OCI-M1 (cell line): ENCODE measurements at regions not wholly inside any gene's neighbourhood (a gene's known extent, or its start where the extent isn't known, plus 50 kb on each side); places are given as distances from the start of the nearest gene placed in this dataset.
"Not testable (repeated sequence)": the region's sequence is repeated elsewhere in the genome, so short reads cannot be mapped to it uniquely, and the experiment has no call there.

Source experiments
- DNase-seq: peaks from one replicate; lab custom pipeline; 2025; lab: John Stamatoyannopoulos, UW

DNA sequence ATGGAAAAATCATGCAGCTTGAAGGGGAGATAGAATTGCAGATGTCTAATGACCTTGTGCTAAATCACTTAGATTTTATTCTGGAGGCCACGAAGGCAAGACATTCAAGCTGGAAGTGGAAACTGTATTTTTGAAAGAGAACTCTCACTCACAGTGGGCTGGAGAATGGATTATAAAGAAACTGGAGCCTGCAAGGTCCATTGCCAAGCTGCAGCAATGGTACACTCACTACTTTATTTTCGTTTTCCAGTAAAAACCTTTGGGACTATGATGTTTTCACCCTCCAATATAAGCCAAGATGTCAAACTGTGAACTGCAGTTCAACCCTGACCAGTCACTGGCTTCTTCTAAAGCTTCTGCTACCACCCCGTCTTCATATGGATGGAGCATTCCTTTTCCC lies 62.0 kb downstream of the SKIDA1 start:
- no peak for DNase-seq

DNA sequence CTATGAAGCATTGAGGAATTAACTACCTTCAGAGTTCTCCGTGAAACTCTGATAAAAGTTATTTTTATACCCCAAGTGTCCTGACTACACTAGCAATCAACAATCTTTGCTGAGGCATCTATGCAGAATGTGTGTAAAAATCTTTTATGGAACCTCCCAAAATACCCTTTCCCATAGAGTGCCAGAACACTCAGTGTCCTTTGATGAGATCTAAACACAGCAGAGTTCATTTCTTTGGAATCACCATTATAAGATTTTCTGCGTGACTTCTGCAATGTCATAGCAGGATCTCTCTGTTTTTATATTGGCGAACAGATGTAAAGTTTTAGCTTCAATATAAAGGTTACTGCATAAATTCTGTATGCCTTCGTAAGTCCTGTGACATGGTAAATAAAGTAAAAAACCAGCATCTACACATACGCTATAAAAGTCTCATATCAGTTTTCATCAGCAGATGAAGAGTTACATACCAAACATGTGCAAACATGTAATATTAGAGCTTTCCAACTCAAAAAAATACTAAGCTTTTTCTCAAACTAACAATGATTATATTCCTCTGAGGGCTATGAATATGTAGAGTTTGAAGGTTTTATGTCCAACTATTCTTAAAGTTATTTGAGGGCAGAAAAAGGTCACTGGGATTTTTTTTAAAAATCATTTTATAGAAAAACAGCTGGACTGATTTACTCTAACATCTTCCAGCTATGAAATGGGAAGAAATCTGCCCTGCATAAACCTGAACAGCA lies 67.2 kb downstream of the SKIDA1 start:
- DNase-seq = no peak

DNA sequence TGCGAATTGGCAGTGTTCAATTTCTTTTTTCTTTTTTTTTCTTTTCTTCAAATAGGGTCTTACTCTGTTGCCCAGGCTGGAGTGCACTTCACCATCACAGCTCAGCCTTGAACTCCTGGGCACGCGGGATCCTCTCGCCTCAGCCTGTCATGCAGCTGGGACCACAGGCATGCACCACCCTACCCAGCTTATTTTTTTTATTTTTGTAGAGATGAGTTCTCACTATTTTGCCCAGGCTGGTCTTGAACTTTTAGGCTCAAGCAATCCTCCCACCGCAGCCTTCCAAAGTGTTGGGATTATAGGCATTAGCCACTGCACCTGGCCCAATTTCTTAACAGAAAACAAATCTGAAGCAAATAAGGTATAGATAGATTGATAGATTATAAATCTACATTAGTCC lies 69.3 kb downstream of the SKIDA1 start:
- DNase-seq = no peak

DNA sequence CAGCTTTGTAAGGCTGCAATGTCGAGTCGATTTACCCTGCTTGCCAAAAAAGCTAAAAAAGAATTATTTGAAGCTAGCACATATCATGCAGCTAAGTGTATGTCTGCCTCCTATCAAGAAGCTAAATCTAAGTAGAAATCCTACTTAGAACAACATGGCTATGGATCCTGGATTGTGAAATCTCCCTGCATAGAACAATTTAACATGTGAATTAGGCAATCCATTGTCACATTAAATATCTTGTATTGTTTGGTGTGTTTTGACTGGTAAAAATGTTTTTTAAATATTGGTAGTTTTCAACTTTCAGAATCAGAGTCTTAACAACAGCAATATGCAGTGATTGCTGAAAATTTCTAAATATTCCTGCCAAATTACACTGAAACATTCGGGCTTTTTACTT lies 73.3 kb downstream of the SKIDA1 start:
- DNase-seq = no peak

DNA sequence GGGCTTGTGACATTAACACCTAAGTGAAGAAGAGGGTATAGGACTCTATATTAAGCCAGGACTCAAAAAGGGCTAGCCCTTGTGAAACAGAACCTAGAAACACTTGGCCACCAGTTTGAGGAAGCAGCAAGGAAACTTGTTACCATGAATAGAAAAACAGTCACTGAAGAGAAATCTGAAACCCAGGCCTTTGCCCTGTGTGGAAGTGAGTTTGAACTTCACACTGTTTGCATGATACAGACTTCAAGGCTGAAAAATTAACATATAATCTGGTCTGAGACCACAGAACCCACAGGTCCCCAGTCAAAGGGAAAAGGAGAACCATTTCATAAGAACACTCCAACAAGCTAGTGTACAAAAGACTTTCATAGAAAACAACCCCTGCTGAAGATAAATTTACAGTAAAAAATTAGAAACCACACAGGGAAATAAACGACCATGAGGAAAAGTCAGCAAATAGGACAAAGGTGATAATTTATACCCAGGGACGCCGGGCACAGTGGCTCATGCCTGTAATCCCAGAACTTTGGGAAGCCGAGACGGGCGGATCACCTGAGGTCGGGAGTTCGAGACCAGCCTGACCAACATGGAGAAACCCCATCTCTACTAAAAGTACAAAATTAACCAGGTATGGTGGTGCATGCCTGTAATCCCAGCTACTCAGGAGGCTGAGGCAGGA lies 76.1 kb downstream of the SKIDA1 start:
- peak; percentile 85 for DNase-seq

DNA sequence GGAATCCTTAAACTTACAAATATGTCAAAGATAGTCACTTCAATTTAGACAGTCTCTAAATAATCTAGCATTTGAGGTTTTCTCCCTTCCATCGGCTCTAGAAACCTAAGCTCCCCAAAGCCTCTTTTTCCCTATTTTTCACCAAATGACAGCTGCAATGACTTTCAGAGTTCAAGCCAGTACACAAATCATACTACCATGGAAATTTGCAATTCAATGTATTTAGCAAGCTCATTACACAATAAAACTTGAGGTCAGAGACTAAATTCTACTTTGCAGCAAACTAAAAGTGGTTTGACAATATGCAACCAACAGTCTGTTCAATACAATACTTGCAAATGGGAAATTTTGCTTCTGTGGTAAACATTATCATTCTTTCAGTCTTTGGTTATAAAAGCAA lies 80.3 kb downstream of the SKIDA1 start:
- no peak for DNase-seq

DNA sequence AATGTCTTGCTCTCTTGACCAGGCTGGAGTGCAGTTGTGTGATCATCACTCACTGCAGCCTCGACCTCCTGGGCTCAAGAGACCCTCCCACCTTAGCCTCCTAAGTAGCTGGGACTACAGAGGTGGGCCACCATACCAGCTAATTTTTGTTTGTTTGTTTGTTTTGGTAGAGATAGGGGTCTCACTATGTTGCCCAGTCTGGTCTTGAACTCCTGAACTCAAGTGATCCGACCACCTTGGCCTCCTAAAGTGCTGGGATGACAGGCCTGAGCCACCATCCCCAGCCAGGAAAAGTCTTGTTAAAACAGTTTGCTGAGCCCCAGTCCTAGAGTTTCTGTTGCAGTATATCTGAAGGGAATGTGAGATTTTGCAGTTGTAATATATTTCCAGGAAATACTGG lies 83.9 kb downstream of the SKIDA1 start:
- DNase-seq = no peak

DNA sequence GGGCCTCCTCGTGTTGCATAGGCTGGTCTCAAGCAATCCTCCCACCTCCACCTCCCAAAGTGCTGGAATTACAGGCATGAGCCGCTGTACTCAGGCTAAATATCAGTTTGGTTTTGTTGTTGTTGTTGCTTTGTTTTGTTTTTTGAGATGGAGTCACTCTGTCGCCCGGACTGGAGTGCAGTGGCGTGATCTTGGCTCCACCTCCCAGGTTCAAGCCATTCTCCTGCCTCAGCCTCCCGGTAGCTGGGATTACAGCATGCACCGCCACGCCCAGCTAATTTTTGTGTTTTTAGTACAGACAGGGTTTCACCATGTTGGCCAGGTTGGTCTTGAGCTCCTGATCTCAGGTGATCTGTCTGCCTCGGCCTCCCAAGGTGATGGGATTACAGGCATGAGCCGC lies 86.6 kb downstream of the SKIDA1 start:
- not testable (repeated sequence) for DNase-seq

DNA sequence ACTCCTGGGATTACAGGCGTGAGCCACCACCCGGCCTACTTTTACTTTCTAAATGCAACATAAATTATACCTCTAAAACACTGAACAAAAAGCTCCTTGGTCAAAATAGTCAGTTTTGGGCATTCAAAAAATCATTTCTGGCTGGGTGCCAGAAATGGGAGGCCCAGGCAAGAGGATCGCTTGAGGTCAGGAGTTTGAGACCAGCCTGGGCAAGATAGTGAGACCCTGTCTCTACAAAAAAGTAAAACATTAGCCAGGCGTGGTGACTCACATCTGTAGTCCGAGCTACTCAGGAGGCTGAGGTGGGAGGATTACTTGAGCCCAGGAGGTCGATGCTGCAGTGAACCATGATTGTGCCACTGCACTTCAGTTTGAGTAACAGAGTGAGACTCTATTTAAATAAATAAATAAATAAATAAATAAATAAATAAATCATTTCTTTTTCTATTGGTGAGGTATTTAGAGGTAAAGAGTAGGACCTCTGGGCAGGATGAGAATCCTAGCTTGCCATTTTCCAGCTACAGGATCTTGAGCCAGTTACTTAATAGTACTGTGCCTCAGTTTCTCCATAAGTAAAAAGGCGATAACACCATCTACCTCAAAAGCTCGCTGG lies 87.6 kb downstream of the SKIDA1 start:
- DNase-seq = no peak

DNA sequence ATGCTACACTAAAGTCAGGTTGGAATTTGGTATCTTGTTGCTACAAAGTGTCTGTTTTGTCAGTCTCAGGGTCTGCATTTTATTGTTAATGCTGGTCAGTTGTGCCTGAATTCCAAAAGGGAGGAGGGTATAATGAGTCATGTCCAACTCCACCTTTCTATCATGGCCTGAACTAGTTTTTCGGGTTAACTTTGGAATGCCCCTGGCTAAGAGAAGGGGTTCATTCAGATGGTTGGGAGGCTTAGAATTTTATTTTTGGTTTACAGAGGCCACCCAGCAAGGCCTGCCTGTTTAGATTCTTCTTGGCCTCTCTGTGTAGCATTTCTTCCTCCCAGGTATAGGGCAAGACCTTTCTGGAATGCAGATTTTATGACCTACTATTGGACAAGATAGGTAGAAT lies 93.2 kb downstream of the SKIDA1 start:
- DNase-seq = no peak

DNA sequence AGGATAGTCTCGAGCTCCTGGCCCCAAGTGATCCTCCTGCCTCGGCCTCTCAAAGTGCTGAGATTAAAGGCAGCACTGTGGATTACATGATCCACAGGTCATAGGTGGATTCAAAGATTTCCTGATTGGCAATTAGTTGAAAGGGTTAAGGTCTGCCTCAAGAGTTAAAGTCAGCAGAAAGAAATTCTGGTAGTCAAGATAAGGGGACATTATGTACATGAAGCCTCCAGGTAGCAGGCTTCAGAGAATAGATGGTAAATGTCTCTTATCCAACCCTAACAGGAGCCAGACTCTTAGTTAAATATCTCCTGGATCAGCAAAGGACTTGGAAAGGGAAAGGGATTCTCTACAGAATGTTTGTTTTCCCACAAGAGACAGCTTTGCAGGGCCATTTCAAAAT lies 93.7 kb downstream of the SKIDA1 start:
- DNase-seq = no peak

DNA sequence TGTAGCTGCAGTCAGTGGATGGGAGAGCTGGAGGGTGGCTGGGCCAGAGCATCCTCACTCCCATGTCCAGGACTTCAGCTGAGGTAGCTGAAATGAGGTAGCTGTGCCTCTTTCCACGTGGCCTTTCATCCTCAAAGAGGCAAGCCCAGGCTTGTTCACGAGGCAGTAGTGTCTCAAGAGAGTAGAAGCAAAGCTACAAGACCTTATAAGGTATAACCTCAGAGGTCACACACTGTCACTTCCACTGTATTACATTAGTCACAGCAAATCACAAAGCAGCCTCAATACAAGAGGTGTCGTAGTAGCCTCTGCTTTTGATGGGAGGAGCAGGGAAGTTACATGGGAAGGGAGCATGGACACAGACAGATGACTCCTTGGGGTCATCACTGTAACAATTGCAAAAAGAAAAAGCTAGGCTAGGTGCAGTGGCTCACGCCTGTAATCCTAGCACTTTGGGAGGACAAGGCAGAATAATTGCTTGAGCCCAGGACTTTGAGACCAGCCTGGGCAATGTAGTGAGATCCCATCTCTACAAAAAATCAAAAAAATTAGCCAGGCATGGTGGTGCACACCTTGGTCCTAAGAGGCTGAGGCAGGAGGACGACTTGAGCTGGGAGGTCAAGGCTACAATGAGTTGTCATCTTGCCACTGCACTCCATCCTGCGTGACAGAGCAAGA lies 97.5 kb downstream of the SKIDA1 start:
- no peak for DNase-seq

DNA sequence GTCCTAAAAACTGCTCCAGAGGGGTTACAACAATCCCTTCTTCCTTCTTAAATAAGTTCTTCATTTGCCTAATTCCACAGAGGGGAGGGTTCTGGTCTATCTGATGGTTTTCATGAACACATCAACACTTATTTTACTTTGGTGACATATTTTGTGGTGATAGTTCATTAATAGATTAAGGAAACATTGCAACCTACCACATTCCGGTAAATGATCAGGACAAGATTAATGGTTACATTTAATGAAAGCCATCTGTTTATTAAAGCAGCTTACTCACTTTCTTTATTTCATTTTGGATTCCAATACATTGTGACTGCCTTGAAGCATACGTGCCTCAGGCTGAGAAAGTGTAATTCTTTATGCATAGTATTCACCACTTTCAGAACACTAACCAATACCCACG lies 101.0 kb downstream of the SKIDA1 start:
- no peak for DNase-seq

DNA sequence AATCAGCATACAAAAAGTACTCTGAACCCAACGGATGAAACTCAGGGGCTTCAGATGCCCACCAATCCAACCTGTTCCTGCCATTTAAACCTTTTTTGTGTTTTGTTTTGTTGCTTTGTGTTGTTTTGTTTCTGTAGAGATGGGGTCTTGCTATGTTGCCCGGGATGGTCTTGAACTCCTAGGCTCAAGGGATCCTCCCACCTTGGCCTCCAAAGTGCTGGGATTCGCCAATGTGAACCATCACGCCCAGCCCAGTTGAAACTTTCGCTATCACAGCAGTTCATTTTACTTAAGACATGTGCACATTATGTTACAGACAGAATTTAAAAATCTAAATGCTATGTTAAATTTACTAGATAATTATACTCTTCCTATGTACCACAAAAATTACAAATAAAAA lies 101.6 kb downstream of the SKIDA1 start:
- DNase-seq = no peak

DNA sequence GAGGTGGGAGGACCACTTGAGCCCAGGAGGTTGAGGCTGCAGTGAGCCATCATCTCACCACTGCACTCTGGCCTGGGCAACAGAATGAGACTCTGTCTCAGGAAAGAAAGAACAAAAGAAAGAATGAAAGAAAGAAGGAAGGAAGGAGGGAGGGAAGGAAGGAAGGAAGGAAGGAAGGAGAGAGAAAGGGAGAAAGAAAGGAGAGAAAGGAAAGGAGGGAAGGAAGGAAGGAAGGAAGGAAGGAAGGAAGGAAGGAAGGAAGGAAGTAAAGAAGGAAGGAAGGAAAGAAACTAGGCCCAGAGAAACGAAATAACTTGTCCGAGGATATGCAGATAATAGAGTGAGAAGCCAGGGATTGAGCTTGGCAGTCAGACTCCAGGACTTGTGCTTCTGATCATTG lies 102.1 kb downstream of the SKIDA1 start:
- DNase-seq = no peak

DNA sequence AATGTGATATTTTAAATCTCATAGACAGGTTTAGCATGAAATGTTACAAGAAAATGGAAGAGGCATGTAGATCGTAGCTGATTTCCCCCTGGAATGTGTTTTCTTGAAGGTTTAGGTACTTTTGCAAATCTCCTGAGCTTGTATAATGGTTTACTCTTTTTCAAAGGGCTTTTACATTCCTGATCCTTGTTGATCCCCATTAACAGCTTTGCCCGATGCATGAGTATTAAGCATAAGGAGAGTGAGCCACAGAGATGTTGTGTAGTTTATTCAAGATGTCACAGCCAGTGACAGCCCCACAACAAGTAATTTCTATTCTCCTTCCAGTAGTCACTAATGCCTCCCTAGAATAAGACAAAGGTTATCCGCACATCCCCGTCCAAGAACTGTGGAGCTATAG lies 103.7 kb downstream of the SKIDA1 start:
- no peak for DNase-seq

DNA sequence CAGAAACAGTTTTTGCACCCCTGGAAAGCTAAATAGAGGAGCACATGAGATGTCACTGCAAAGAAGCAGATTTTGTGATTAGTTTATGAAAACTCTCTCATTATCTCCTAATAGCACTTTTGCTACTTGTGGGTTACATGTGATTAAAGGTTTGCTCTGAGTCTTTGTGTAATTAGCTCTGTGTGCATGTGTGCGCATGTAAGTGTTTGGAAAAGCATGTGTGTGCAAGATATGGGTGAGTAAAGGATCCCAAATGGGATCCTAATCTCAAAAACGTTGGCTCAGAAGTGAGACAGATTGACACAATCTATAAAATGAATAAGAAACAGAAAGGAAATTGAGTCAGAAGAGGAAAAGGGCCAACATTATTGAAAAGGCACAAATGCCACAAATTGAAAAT lies 104.5 kb downstream of the SKIDA1 start:
- no peak for DNase-seq

DNA sequence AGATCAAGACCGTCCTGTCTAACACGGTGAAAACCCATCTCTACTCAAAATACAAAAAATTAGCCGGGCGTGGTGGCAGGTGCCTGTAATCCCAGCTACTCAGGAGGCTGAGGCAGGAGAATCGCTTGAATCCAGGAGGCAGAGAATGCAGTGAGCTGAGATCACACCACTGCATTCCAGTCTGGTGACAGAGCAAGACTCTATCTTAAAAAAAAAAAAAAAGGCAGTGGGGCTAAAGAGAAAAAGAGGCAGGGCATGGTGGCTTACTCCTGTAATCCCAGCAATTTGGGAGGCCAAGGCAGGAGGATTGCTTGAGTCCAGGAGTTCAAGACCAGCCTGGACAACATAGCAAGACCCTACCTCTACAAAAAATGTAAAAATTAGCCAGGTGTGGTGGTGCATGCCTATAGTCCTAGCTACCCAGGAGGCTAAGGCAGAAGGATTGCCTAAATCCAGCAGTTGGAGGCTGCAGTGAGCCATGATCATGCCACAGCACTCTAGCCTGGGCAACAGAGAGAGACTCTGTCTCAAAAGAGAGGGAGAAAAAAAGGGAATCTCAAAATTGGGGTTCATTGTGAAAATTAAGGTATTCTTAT lies 106.4 kb downstream of the SKIDA1 start:
- DNase-seq = not testable (repeated sequence)

DNA sequence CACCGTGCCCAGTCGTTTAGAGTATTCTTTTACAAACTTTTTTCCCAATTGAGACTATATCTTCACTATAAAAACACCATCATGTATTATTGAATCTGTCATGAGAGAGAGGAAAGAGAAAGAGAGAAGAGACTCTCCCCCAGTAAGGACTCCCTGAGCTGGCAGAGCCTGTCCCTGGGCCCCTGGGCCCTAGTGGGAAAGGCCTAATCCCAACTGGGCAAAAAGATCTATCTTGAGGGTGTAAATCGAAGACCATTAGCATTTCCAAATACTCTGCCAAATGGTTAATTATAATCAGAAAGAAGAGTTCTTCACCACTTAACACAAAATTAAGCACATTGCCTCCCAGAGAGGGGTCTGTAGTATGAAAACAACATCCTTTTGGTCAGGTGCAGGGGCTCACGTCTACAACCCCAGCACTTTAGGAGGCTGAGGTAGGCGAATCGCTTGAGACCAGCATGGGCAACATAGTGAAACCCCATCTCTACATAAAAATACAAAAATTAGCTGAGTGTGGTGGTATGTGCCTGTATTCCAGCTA lies 108.2 kb downstream of the SKIDA1 start:
- no peak for DNase-seq

DNA sequence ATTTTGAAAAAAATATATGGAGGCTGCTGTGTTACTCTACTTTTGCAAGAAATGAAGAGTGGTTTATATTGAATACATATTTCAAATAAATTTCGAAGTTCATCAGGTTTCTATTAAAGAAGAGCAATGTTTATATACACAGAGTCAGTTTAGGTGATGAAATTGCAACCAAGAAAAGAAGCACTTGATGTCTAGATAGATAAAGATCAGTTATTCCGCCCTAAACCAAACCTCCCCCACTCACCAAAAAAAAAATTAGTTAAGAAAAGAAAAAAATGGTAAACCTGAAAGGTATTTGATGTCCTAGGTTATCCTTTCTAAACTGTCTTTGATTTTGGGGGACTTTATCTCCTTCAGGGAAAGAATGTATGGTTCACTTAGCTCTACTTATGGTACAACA lies 111.8 kb downstream of the SKIDA1 start:
- DNase-seq = no peak

DNA sequence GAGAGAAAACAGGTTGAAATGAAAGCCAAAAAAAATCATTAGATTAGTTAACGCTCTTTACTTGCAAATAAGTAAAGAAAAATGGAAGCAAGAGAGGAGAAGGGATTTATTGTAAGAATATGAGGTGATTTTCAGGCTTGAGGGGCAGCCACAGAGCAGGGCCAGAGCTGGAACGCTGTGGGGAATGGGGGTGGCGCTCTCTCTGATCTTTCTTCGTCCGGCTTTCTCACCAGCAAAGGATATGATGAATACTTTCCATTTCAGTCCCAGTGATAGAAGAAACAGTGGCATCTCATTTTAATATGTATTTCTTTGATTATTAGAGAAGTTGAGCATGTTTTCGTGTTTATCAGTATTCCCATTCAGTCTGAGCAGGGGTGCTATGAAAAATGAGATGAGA lies 112.2 kb downstream of the SKIDA1 start:
- DNase-seq = no peak

DNA sequence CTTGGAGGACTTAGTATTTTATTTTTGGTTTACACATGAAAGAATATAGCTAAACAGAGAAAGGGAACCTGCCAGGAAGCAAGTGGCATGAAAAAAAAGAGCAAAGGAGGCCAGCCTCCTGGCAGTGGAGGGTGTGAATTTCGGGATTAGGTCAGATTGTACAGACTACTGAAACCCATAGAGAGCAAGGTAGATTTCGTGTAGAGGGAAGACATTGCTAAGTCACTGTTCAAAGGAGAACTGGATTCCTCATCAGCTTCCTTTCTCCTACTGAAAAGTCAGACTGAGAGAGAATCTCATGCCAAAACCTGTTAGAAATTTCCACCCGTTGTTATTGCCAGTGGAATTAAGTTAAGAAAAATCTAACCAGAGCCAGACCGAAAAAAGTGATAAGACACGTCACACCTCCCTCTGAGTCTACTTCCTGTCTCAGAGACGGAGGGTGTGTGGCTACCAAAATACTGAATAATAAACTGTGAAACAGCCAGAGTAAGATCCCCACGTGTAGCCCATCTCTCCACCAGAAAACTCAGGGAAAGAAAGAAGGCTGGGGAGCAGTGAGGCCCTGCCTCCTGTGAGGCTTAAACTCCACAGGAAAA lies 118.8 kb downstream of the SKIDA1 start:
- DNase-seq = peak; percentile 65
